ENCODE measurements at regions not wholly inside any gene's neighbourhood (a gene's known extent, or its start where the extent isn't known, plus 50 kb on each side); places are given as distances from the start of the nearest gene placed in this dataset.
"Not testable (repeated sequence)": the region's sequence is repeated elsewhere in the genome, so short reads cannot be mapped to it uniquely, and the experiment has no call there.

DNA sequence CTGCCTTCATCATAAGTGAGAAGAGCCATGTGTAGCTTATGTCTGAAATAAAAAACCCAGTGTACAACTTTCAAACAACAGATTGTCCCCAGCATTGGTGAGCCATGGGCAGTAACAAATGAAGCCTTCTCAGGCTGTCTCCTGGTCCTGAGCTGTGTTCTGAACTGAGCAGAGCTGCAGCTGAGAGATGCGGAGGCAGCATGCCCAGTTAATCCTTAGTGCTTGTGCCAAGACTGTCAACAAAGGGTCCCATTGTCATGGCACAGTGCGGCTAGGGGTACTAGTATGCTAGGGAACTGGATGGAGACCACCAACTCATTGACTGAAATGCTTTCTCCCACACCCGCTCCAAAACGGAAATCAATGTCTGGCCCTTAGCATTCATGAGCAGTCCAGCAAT, 154.3 kb downstream of the RMST start:
- DNase-seq (ENCODE audit: low spot score), result no peak

DNA sequence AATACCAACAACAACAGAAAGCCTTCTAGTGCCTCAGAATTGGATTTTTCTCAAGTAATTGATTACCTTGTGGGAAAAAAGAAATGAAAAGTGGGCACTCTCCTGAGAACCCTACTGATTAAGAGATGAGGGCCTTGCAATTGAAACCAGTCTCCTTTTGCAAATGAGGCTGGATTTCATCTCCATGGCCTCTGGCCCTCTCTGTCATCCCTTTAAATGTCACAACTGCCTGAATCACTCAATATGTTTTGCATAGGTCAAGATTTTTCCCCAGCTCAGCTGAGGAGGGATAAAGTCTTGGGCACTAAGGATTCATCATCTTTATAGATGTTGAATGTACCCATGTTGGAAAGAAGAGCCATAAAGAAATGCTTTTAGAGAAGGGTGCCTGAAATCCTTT, 166.4 kb downstream of the RMST start:
- no peak for DNase-seq (ENCODE audit: low spot score)

DNA sequence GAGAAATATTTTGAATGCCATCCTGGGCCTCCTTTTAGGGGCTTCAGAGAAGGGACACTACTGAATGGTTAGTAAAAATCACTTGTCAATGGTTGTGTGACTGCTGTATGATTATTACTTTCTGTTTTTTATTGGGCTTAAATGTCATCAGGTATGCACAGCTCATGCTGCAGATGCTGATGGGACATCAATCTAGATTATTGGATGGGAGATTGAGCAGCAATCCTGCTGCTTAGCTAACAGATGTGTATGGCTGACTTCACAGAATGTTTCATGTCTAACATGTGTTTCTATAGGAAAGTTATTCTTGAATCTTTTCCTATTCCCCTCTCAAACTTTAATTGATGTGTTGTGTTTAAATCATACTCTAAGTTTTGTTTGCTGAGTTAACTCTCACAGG, 166.8 kb downstream of the RMST start:
- DNase-seq (ENCODE audit: low spot score), result no peak

DNA sequence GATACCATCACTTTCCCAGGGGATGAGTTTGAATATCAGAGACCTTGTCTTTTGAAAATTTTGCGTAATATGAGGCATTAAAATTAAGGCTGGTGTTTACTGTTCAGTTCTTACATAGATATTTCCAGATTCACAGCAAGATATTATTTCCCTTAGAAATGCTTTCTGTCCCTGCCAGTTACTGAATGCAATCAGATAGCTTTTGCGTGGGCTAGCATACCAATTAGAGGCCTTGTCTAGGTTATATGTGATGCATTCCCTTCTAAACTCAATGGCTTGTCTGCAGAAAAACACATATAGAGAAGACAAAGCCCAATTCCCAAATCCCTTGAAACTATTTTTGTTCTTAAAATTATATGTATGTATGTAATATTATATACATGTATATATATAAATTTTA, 167.8 kb downstream of the RMST start:
- DNase-seq (ENCODE audit: low spot score), result no peak

DNA sequence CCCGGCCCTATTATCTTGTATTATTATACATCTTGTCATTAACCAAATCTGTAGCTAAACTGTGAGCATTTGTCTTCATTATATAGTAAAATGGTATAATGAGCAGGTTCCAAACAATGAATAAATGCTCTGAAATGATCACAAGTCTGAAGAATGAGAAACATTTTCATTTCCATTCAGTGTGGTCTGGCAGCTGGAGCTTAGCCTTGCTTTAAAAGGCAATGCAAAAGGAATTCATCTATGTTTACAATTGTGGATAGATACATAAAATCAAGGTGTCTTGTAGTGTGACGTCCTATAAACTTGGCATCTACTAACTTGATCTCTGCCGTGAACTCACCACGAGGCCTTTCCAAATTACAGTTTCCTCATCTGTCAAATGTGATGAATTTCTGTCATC, 168.3 kb downstream of the RMST start:
- no peak for DNase-seq (ENCODE audit: low spot score)

DNA sequence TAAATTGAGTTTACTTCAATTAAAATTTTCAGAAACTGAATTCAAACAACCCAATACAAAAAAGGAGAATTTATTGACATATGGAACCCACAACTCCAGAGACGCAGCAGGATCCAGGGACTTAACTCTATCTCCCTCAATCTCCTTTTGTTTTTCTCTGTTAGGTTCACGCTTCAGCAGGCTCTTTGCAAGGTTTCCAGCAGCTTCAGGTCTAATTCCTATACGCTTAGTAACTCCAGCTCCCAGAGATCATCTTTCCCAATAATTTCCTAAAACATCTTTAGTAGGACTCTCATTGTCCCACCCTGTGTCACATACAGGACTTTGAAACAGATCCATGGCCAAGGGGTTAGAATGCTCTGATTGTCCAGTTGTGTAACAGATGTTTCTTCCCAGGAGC, 175.2 kb downstream of the RMST start:
- DNase-seq (ENCODE audit: low spot score), result no peak

DNA sequence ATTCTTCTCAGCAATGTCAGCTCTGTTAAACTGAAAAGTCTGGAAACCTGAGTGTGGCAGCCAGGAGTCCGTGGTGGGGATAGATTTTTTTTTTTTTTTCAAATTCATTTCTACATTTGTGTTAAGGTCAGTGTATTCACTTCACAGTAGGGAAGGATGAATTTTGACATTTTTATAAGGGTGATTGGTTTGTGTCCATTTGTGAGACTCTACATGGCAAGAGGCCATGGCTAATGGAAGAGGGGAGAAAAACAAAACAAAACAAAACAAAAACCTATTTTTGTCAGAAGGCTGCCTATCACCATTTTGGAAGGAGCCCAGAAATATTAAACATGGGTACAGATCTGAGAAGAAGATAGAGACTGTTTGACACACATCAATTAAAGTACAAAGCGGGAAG, 176.1 kb downstream of the RMST start:
- no peak for DNase-seq (ENCODE audit: low spot score)

DNA sequence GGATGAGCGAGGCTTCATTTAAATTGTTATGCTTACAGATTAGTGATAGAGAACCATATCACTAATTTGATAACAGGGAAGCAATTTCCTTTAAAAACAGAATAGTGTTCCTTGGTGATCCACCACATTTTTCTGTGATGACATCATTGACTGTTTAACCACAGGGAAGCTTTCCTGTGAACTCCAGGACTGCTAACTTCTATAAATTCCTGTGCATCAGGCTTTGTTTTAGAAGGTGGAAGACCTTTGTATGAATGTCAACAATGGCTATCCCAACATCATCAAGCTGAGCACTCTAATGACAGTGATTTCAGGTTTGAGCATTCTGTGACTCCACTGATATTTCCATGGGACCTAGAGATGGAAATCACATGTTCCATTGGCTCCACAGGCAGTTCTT, 177.1 kb downstream of the RMST start:
- DNase-seq (ENCODE audit: low spot score), result no peak

DNA sequence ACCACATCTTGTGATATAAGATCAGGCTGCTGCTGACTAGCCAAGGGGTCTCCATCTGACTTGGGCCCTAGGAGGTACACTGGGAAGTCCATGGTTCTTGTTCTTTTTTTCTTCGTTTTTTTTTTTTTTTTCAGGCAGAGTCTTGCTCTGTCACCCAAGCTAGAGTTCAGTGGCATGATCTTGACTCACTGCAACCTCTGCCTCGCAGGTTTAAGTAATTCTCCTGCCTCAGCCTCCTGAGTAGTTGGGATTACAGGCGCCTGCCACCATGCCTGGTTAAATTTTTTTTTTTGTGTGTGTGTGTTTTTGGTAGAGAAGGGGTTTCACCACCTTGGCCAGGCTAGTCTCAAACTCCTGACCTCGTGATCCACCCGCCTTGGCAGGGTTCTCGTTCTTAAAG, 178.2 kb downstream of the RMST start:
- no peak for DNase-seq (ENCODE audit: low spot score)

DNA sequence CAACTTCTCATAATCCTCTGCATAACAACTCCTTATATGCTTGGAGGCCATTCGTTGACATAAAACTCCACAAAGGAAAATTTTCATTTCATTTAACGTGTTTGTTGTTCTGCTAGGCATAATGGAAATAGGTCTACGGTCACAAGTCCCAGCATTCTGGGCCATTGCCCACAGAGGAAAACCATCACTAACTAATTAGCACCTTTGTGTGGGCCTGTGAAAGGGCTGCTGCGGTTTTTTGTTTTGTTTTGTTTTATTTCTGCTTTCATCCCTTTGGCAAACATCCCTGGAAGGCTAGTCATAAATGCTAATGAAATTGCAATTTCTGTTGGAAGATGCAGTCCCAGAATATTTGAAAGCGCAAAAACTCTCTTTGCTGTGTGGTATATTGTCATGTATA, 180.3 kb downstream of the RMST start:
- DNase-seq (ENCODE audit: low spot score), result no peak

DNA sequence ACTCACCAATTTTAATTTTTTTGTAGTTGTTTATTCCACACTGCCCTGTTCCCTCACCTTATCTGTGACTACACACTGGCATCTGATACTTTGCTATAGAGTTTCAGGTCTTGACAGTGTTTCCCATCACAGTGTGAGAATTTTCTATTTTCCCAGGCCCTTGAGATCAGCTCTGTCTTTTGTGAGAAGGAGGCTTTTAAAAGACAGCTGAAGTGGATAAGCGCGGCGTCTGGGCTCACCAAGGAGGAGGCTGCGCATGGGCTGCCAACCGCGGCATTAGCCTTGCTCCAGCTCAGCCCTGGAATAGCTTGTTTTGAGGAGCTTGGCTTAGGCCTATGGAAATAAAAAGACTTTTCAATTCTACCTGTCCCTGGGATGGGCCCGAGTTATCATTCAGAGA, 181.3 kb downstream of the RMST start:
- DNase-seq (ENCODE audit: low spot score), result no peak

DNA sequence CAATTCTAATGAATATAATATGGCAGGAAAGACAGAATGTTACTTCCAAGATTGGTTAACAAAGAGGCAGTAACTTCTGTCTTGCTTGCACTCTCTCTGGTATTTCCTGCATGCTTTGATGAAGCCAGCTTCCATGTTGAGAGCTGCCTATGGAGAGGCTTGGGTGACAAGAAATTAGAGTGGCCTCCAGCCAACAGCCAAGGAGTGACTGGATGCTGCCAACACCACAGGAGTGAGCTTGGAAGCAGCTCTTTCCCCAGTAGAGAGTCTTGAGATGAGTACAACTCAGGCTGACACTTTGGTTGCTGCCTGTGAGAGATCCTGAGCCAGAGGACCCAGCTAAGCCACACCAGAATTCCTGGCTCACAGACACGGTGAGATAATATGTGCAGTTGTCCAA, 183.1 kb downstream of the RMST start:
- no peak for DNase-seq (ENCODE audit: low spot score)

DNA sequence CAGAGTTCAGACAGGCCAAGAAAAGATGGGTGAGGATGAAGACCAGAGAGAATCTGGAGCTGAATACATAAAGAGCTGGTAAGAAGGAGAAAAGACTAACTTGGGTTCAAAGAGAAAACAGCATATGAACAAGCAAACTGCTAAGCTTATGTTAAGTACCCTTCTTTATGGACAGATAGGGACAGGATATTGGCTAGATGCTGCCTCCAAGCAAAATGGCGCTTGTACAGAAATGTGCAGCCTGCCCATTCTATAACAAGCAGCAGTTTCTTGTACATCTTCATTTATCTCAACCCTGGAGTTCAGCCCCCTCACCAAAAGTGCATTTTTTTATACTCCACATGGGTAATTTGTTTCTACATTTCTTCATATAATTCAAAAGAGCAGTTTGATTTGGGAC, 184.5 kb downstream of the RMST start:
- no peak for DNase-seq (ENCODE audit: low spot score)

DNA sequence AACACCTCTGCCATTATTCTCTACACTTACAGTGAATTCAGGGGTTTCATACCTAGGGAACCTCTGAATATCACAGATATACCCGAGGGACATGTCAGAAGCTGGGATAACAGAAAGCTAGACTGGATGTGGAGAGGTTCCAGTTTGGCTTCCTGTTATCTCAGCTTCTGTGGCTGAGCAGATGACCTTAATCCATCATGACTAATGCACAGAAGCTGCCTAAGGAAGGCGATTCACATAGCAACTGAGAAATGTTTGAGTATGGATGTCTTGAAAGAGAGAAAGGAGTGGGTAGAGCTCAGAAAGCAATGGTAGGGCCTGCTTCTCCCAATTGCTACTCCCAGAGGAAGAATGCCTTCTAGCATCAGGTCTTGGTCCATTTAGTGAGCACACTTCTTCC, 187.6 kb downstream of the RMST start:
- DNase-seq (ENCODE audit: low spot score), result no peak

DNA sequence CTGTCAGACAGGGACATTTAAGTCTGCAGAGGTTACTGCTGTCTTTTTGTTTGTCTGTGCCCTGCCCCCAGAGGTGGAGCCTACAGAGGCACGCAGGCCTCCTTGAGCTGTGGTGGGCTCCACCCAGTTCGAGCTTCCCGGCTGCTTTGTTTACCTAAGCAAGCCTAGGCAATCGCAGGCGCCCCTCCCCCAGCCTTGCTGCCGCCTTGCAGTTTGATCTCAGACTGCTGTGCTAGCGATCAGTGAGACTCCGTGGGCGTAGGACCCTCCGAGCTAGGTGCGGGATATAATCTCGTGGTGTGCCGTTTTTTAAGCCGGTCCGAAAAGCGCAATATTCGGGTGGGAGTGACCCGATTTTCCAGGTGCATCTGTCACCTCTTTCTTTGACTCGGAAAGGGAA, 193.9 kb downstream of the RMST start:
- not testable (repeated sequence) for DNase-seq (ENCODE audit: low spot score)

DNA sequence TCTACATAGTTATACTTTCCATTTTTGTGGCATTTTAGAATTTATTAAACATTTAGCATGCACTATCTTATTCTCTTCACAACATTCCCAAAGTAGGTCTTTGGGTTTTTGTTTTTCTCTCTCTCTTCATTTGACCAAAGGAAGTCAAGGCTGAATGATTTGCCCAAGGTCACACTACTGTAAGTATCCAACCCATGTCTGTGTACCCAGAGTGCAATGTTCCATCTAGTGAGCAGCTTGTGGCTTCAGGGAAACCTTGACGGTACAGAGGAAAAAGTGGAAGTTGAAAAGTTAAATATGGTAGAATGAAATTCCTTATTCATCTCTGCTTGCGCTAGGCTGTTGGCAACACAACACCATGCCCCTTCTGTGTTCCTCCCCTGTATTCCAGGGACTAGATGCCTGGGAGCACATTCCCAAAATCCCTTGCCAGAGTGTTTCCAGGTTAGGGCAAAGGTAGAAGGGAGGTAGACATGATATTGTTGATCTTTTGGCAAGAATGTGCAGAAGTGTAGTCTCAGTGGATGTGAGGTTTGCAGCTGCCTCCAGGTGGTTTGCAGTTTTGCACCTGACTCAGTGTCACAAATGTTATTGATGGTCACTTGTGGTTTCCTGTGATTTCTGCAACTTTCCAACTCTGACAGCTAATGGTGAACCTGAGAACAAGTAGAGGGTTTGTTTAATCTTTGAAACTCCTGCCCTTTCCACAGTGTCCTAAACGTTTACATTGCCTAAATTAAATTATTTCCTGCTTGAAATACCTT, 196.7 kb downstream of the RMST start:
- no peak for DNase-seq (ENCODE audit: low spot score)

DNA sequence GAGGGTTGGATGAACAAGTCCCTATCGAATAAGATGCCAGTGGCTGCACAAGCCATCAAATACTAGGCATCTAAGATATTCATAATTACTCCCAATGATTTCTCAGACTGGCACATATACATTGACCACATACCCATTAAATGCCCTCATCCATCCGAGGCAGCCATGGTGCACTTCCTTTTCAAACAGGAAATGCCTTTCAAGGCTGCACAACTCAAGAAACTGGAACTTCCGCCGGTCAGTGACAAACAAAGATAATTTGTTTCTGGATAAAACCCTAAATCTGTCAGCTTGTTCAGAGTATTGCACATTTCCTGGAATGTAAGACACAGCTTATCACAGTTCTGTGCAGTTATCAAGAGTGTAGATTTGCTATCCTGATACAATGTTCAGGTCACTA, 203.7 kb downstream of the RMST start:
- DNase-seq (ENCODE audit: low spot score), result no peak

DNA sequence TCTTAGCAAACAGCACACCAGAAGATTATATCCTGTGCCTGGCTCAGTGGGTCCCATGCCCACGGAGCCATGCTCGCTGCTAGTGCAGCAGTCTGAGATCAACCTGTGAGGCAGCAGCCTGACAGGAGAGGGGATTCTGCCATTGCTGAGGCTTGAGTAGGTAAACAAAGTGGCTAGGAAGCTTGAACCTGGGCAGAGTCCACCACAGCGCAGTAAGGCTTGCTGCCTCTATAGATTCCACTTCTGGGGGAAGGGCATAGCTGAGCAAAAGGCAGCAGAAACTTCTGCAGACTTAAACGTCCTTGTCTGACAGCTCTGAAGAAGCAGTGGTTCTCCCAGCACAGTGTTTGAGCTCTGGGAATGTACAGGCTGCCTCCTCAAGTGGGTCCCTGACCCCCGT, 210.3 kb downstream of the RMST start:
- DNase-seq (ENCODE audit: low spot score), result no peak

DNA sequence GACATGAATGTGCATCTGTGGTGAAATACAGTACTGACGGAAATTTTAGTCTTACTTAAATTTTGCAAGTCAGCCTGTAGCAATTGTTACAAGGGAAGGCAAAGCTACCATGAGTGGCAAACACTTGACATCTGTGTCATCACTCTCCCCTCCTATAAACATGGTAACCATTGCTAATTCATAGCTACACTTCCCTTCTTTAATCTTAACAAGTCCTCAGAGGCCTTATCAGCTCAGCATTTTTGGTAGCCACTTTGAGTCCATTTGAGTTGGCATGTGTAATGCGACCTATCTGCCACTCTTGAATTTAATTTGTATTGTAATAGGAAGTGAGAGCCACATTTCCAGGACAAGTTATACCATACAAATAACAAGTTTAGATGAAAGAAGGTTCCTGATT, 218.1 kb downstream of the RMST start:
- no peak for DNase-seq (ENCODE audit: low spot score)

DNA sequence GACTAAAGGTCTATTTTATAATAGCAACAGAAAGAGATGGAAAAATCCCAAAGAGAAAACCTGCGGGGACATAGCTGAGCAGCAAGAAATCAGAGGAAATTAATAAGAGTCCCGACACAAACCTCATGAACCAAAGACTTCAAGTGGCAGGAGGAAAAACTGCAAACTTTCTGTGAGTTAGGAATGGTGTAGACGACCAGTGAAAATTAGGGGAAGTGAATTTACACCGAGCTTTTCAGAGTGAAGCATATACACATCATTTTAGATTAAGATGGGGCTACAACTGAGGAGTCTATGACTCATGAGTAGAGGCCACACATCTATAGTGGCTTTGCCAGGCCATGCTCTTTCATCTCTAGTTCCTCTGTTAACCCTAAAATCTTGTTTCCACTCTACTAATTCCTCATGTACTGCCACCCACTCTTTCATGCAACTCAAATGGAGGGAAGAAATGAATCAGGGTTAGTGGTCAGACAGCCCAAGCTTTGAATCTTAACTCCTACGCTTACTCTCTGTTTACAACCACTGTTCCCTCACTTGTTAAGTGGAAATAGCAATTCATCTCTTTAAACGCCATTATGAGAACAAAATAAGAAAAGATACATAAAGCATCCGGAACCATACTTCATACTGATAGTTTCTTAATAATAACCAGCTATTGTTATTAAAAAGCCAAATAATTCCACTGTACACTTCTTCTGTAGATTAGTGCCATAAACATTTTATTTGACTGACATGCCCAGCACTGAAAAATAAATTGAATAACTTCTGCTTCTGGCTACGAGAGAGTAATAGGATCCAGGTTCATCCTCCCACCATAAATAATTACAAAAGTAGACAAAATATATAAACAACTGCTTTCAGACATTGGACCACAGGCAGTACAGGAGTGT, 219.3 kb downstream of the RMST start:
- DNase-seq (ENCODE audit: low spot score), result no peak

DNA sequence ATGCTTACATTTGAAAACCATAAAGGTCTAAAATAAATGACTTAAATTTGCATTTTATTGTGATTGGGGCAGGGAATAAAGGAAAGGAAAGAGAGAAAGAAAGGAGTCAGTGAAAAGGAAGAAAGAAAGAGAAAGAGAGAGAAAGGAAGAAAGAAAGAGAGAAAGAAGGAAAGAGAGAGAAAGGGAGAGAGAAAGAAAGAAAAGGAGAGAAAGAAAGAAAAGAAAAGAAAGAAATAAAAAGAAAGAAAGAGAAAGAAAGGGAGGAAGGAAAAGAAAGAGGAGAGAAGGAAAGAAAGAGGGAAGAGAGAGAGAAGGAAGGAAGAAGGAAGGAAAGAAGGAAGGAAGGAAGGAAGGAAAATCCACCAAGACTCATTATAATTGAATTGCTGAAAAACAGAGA, 222.8 kb downstream of the RMST start:
- no peak for DNase-seq (ENCODE audit: low spot score)

DNA sequence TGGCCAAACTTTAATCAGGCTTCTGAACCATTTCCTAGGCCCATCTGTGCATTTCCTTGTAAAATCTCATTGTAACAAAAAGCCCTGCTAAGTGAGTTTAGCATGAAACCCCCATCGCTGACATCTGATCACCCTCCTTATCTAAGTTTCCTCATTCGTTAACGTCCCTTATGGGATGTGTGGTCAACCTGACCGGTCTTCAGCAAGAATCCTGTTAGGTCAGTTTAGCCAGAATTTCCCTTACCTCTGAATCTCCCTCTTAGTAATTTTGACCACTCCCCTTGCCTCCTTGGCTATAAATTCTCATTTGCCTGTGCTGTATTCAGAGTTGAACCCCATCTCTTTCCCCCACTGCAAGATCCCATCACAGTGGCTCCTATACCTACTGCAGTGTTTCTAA, 239.3 kb downstream of the RMST start:
- DNase-seq (ENCODE audit: low spot score), result no peak

DNA sequence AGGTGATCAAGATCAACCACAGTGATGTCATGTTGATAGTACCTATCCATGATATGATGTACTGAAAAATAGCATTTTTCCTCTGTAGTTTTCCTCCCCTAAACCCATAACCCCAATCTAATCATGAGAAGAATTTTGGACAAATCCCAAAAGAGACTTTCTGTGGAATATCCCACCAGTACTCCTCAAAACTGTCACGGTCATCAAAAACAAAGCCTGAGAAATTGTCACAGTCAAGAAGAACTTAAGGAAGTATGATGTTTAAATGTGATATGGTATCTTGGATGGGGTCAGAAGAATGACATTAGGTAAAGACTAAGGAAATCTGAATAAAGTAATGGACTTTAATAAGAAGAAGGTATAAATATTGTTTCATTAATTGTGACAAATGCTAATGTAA, 248.8 kb downstream of the RMST start:
- DNase-seq (ENCODE audit: low spot score), result no peak

DNA sequence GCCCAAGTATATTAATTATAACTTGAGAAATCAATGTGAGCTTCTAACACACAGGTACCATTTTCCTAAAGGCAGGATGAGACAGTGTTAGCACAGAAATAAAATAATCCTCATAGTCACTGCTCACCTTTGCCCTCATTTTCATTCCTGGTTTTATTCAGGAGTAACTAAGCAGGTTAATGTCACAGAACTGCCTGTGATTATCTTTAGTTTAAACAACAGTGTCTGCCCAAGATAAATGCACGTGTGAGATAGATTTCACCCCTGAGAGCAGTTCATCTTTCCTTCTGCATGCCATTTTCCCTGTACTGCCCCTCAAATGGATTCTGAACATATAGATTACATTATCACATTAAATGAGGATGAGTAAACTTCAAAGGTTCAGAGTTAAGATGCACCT, 250.7 kb downstream of the RMST start:
- no peak for DNase-seq (ENCODE audit: low spot score)
